Vagina (tissue), 2 donors: ENCODE measurements at regions not wholly inside any gene's neighbourhood (a gene's known extent, or its start where the extent isn't known, plus 50 kb on each side); places are given as distances from the start of the nearest gene placed in this dataset.

Experiments used
- CTCF ChIP-seq, 3 experiments: fragments of 450-650 bp in 2 of 3; fragments of 200-600 bp in 1 of 3; sonication (generic) in 1 of 3; IDR thresholded peaks; one replicate each; pipeline ENCODE4 v1.5.1; 2017 to 2019; ENCODE audit warnings: antibody characterized with exemption in 3 of 3, mild to moderate bottlenecking in 2 of 3, moderate library complexity in 2 of 3
- POLR2A ChIP-seq, 2 donors: fragments of 450-650 bp; IDR thresholded peaks; one replicate each; pipeline ENCODE4 v1.6.1; 2017; ENCODE audit warnings: antibody characterized with exemption in 2 of 2, mild to moderate bottlenecking in 2 of 2, moderate library complexity in 2 of 2

- TF ChIP-seq CTCF (IDR thresholded peaks at IDR 0.05) (no peak), POLR2A (IDR thresholded peaks at IDR 0.05) (no peak)
Measured at GRCh38 chrX:115392031-115392430, 102.5 kb downstream of the LUZP4 start.
